ENCODE measurements at regions not wholly inside any gene's neighbourhood (a gene's known extent, or its start where the extent isn't known, plus 50 kb on each side); places are given as distances from the start of the nearest gene placed in this dataset.

- TF ChIP-seq, protein P1, sequence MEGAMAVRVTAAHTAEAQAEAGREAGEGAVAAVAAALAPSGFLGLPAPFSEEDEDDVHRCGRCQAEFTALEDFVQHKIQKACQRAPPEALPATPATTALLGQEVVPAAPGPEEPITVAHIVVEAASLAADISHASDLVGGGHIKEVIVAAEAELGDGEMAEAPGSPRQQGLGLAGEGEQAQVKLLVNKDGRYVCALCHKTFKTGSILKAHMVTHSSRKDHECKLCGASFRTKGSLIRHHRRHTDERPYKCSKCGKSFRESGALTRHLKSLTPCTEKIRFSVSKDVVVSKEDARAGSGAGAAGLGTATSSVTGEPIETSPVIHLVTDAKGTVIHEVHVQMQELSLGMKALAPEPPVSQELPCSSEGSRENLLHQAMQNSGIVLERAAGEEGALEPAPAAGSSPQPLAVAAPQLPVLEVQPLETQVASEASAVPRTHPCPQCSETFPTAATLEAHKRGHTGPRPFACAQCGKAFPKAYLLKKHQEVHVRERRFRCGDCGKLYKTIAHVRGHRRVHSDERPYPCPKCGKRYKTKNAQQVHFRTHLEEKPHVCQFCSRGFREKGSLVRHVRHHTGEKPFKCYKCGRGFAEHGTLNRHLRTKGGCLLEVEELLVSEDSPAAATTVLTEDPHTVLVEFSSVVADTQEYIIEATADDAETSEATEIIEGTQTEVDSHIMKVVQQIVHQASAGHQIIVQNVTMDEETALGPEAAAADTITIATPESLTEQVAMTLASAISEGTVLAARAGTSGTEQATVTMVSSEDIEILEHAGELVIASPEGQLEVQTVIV (IDR thresholded peaks at IDR 0.05; ENCODE audit: borderline replicate concordance, partially characterized antibody), result no peak
- no peak for TF ChIP-seq RFX5 (IDR thresholded peaks at IDR 0.05; ENCODE audit: low read depth, low read length)
- TF ChIP-seq RCOR1 (conservative IDR thresholded peaks at IDR 0.05; ENCODE audit: low read depth, low read length), result no peak
- TF ChIP-seq RAD51 (IDR thresholded peaks at IDR 0.05), result no peak
- TF ChIP-seq HDAC2 (IDR thresholded peaks at IDR 0.05), result no peak
- TF ChIP-seq BCLAF1 (IDR thresholded peaks at IDR 0.05), result no peak
- no peak for TF ChIP-seq CBFB (IDR thresholded peaks at IDR 0.05; ENCODE audit: low read depth)
- TF ChIP-seq, protein P2, sequence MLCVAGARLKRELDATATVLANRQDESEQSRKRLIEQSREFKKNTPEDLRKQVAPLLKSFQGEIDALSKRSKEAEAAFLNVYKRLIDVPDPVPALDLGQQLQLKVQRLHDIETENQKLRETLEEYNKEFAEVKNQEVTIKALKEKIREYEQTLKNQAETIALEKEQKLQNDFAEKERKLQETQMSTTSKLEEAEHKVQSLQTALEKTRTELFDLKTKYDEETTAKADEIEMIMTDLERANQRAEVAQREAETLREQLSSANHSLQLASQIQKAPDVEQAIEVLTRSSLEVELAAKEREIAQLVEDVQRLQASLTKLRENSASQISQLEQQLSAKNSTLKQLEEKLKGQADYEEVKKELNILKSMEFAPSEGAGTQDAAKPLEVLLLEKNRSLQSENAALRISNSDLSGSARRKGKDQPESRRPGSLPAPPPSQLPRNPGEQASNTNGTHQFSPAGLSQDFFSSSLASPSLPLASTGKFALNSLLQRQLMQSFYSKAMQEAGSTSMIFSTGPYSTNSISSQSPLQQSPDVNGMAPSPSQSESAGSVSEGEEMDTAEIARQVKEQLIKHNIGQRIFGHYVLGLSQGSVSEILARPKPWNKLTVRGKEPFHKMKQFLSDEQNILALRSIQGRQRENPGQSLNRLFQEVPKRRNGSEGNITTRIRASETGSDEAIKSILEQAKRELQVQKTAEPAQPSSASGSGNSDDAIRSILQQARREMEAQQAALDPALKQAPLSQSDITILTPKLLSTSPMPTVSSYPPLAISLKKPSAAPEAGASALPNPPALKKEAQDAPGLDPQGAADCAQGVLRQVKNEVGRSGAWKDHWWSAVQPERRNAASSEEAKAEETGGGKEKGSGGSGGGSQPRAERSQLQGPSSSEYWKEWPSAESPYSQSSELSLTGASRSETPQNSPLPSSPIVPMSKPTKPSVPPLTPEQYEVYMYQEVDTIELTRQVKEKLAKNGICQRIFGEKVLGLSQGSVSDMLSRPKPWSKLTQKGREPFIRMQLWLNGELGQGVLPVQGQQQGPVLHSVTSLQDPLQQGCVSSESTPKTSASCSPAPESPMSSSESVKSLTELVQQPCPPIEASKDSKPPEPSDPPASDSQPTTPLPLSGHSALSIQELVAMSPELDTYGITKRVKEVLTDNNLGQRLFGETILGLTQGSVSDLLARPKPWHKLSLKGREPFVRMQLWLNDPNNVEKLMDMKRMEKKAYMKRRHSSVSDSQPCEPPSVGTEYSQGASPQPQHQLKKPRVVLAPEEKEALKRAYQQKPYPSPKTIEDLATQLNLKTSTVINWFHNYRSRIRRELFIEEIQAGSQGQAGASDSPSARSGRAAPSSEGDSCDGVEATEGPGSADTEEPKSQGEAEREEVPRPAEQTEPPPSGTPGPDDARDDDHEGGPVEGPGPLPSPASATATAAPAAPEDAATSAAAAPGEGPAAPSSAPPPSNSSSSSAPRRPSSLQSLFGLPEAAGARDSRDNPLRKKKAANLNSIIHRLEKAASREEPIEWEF (IDR thresholded peaks at IDR 0.05; ENCODE audit: insufficient replicate concordance, low read depth, low read length), result no peak
Measured at GRCh38 chr5:60312098-60312497, 387.9 kb downstream of the DEPDC1B start (continued).
